GM23338 (cell line): ENCODE measurements at regions not wholly inside any gene's neighbourhood (a gene's known extent, or its start where the extent isn't known, plus 50 kb on each side); places are given as distances from the start of the nearest gene placed in this dataset.

ENCODE experiments used
- ATAC-seq: fragments of 200-7000 bp; cut with Tn5 transposase; 3 replicates; pipeline ENCODE4 v1.9.1; 2020
- DNase-seq: peaks from one replicate; pipeline ENCODE4 v3.0.0-alpha.2; 2015; ENCODE audit warnings: low spot score
- H2AFZ ChIP-seq: fragments of 200-600 bp; sonication (generic); 2 replicates; pipeline ENCODE4 v1.8.0; 2016; ENCODE audit warnings: antibody characterized with exemption, mild to moderate bottlenecking, moderate library complexity
- H3F3A ChIP-seq: fragments of 200-600 bp; sonication (generic); replicated peaks from 2 replicates; pipeline ENCODE4 v1.8.0; 2017; ENCODE audit warnings: antibody characterized with exemption, mixed run types, low read depth
- H3K27ac ChIP-seq: fragments of 200-600 bp; sonication (generic); 2 replicates; pipeline ENCODE4 v1.6.1; 2016; ENCODE audit warnings: low read depth
- H3K27me3 ChIP-seq: fragments of 200-600 bp; sonication (generic); 2 replicates; pipeline ENCODE4 v1.8.0; 2016; ENCODE audit warnings: mild to moderate bottlenecking, mixed run types, moderate library complexity; ENCODE audit not compliant: insufficient read depth
- H3K36me3 ChIP-seq: fragments of 200-600 bp; sonication (generic); 2 replicates; pipeline ENCODE4 v1.8.0; 2016; ENCODE audit warnings: mild to moderate bottlenecking; ENCODE audit not compliant: insufficient read depth
- H3K4me1 ChIP-seq: fragments of 200-600 bp; sonication (generic); 2 replicates; pipeline ENCODE4 v1.8.0; 2016; ENCODE audit warnings: mild to moderate bottlenecking, moderate library complexity; ENCODE audit not compliant: insufficient read depth
- H3K4me2 ChIP-seq: fragments of 200-600 bp; sonication (generic); 2 replicates; pipeline ENCODE4 v1.7.1; 2017; ENCODE audit warnings: mixed run types
- H3K4me3 ChIP-seq: fragments of 200-600 bp; sonication (generic); 2 replicates; pipeline ENCODE4 v1.6.1; 2016; ENCODE audit warnings: mixed run types
- H3K79me2 ChIP-seq: fragments of 200-600 bp; sonication (generic); replicated peaks from 2 replicates; pipeline ENCODE4 v1.8.0; 2017; ENCODE audit warnings: mild to moderate bottlenecking; ENCODE audit not compliant: insufficient read depth
- H3K9me2 ChIP-seq: fragments of 200-600 bp; sonication (generic); 2 replicates; pipeline ENCODE4 v1.8.0; 2017; ENCODE audit not compliant: insufficient read depth
- H4K20me1 ChIP-seq: fragments of 200-600 bp; sonication (generic); replicated peaks from 2 replicates; pipeline ENCODE4 v1.8.0; 2017; ENCODE audit warnings: mild to moderate bottlenecking; ENCODE audit not compliant: insufficient read depth
- H3K27ac Mint-ChIP-seq: 2 replicates; pipeline ENCODE4 v1.8.0; 2020; ENCODE audit warnings: inconsistent platforms, mild to moderate bottlenecking, moderate library complexity, mixed read lengths
- H3K27me3 Mint-ChIP-seq: 3 replicates; pipeline ENCODE4 v1.8.0; 2022; ENCODE audit warnings: low read depth, mild to moderate bottlenecking, moderate library complexity, mixed read lengths, inconsistent platforms; ENCODE audit not compliant: insufficient read depth, poor library complexity
- H3K36me3 Mint-ChIP-seq: 3 replicates; pipeline ENCODE4 v1.8.0; 2021; ENCODE audit warnings: low read depth, mild to moderate bottlenecking, inconsistent platforms, moderate library complexity, mixed read lengths
- H3K4me1 Mint-ChIP-seq: 3 replicates; pipeline ENCODE4 v1.8.0; 2020; ENCODE audit warnings: mild to moderate bottlenecking, inconsistent platforms, mixed read lengths
- H3K4me3 Mint-ChIP-seq: 3 replicates; pipeline ENCODE4 v1.8.0; 2021; ENCODE audit warnings: moderate library complexity, mild to moderate bottlenecking, inconsistent platforms, mixed read lengths
- H3K9me3 Mint-ChIP-seq: 3 replicates; pipeline ENCODE4 v1.8.0; 2020; ENCODE audit warnings: moderate library complexity, mild to moderate bottlenecking, inconsistent platforms, mixed read lengths
- CREB1 ChIP-seq: fragments of 250-450 bp; sonication (Bioruptor Pico); IDR thresholded peaks from 2 replicates; pipeline ENCODE4 v1.5.0; 2020; ENCODE audit warnings: low read depth, mild to moderate bottlenecking, moderate library complexity
- EZH2 ChIP-seq: fragments of 200-600 bp; sonication (generic); IDR thresholded peaks from one replicate; pipeline ENCODE4 v1.8.0; 2017; ENCODE audit warnings: antibody characterized with exemption, mild to moderate bottlenecking, low read depth; ENCODE audit not compliant: unreplicated experiment
- EZH2phosphoT487 ChIP-seq: fragments of 200-600 bp; sonication (generic); IDR thresholded peaks from one replicate; pipeline ENCODE4 v1.8.1; 2018; ENCODE audit warnings: antibody characterized with exemption; ENCODE audit not compliant: unreplicated experiment
- JUNB ChIP-seq: IDR thresholded peaks from one replicate; pipeline ENCODE4 v1.6.1; 2016; ENCODE audit warnings: antibody characterized with exemption; ENCODE audit not compliant: unreplicated experiment
- NANOG ChIP-seq: IDR thresholded peaks from 2 replicates; pipeline ENCODE4 v1.6.1; 2016; ENCODE audit warnings: antibody characterized with exemption, borderline replicate concordance
- POLR2AphosphoS5 ChIP-seq: IDR thresholded peaks from 2 replicates; pipeline ENCODE4 v1.6.1; 2016; ENCODE audit warnings: antibody characterized with exemption, low read depth
- STAT1 ChIP-seq: IDR thresholded peaks from one replicate; pipeline ENCODE4 v1.6.1; 2016; ENCODE audit warnings: antibody characterized with exemption; ENCODE audit not compliant: unreplicated experiment
- ZNF114 ChIP-seq: fragments of 250-450 bp; sonication (Bioruptor Pico); IDR thresholded peaks from 2 replicates; pipeline ENCODE4 v1.5.0; 2020; ENCODE audit warnings: mild to moderate bottlenecking, moderate library complexity
- ZNF331 ChIP-seq: fragments of 250-450 bp; sonication (Bioruptor Pico); IDR thresholded peaks from 2 replicates; pipeline ENCODE4 v1.5.0; 2020; ENCODE audit warnings: low read depth, mild to moderate bottlenecking, moderate library complexity
- TF ChIP-seq, protein P1 (sequence below), 2 experiments: fragments of 200-600 bp in 1 of 2; sonication (generic) in 1 of 2; conservative IDR thresholded peaks; 2 replicates each; pipeline versions ENCODE4 v1.5.1 to v1.6.1; 2016 to 2017; ENCODE audit warnings: antibody characterized with exemption in 2 of 2, low read depth in 2 of 2, mild to moderate bottlenecking in 2 of 2, moderate library complexity in 1 of 2
- TF ChIP-seq, protein P2 (sequence below): IDR thresholded peaks from 2 replicates; pipeline ENCODE4 v1.6.1; 2016; ENCODE audit warnings: antibody characterized with exemption
- TF ChIP-seq, protein P3 (sequence below): IDR thresholded peaks from one replicate; pipeline ENCODE4 v1.6.1; 2018; ENCODE audit warnings: antibody characterized with exemption; ENCODE audit not compliant: unreplicated experiment

DNA sequence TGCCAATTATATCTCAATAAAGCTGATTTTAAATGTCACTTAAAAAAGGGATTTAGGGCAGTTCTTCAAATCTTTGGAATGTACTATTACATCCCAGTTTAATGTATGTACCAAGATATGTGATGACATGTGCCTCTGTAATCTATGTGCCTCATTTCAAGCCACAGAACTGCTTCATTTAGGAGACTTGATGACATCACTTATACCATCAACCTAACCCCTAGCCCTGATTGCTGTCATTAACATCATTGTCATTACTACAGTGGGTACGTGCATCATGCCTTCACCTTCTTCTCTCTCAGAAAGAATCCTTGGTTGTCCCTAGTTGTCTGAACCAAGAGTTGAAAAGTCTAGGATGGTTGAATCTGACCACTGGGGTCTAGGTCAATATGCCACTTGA is 134.3 kb upstream of the RAB11FIP2 start (continued):
- TF ChIP-seq, protein P1, sequence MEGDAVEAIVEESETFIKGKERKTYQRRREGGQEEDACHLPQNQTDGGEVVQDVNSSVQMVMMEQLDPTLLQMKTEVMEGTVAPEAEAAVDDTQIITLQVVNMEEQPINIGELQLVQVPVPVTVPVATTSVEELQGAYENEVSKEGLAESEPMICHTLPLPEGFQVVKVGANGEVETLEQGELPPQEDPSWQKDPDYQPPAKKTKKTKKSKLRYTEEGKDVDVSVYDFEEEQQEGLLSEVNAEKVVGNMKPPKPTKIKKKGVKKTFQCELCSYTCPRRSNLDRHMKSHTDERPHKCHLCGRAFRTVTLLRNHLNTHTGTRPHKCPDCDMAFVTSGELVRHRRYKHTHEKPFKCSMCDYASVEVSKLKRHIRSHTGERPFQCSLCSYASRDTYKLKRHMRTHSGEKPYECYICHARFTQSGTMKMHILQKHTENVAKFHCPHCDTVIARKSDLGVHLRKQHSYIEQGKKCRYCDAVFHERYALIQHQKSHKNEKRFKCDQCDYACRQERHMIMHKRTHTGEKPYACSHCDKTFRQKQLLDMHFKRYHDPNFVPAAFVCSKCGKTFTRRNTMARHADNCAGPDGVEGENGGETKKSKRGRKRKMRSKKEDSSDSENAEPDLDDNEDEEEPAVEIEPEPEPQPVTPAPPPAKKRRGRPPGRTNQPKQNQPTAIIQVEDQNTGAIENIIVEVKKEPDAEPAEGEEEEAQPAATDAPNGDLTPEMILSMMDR (conservative IDR thresholded peaks at IDR 0.05; ENCODE audit: low read depth in 2 of 2), result no peak
- TF ChIP-seq EZH2phosphoT487 (no peak), ZNF114 (CRISPR knock-in tag) (no peak), NANOG (no peak), ZNF331 (CRISPR knock-in tag) (no peak), CREB1 (CRISPR knock-in tag) (no peak), EZH2 (no peak), JUNB (no peak)
- TF ChIP-seq, protein P2, sequence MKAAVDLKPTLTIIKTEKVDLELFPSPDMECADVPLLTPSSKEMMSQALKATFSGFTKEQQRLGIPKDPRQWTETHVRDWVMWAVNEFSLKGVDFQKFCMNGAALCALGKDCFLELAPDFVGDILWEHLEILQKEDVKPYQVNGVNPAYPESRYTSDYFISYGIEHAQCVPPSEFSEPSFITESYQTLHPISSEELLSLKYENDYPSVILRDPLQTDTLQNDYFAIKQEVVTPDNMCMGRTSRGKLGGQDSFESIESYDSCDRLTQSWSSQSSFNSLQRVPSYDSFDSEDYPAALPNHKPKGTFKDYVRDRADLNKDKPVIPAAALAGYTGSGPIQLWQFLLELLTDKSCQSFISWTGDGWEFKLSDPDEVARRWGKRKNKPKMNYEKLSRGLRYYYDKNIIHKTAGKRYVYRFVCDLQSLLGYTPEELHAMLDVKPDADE, result no peak

DNA sequence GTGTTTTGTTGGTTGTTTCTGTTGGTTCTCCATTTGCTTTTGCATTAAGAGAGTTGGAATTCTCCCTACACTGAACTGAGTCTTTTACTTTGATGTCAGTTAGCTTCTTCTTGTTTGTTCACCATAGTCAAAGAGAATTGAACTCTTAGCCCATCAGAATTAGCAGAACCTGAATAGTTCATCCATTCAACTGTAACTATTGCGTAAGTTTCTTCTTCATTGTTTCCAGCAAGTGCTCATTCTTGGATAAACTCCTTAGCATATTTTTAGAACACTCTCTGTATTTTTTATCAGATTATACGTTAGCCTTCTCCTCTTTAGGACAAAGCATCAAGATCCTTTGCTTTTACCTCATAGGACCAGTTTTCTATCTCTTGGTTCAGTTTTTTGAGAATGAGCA is 128.4 kb upstream of the RAB11FIP2 start:
- no peaks in the 10 kb centered on the region for H3K36me3 ChIP-seq
- Mint-ChIP-seq H3K4me1 (no peaks in the 10 kb centered on the region), H3K27ac (no peak overlapping the region), H3K36me3 (no peaks in the 10 kb centered on the region), H3K4me3 (no peak overlapping the region), H3K9me3 (no peaks in the 10 kb centered on the region), H3K27me3 (no peaks in the 10 kb centered on the region)
- no peaks in the 10 kb centered on the region for H3F3A ChIP-seq
- no peak for ATAC-seq
- H2AFZ ChIP-seq, result no peak overlapping the region
- H3K4me3 ChIP-seq, result no peak overlapping the region
- H4K20me1 ChIP-seq, result no peaks in the 10 kb centered on the region
- no peaks in the 10 kb centered on the region for H3K4me1 ChIP-seq
- no peak for DNase-seq
- no peak overlapping the region for H3K27ac ChIP-seq
- H3K4me2 ChIP-seq, result no peak overlapping the region
- H3K79me2 ChIP-seq, result no peaks in the 10 kb centered on the region
- H3K9me2 ChIP-seq, result no peaks in the 10 kb centered on the region
- H3K27me3 ChIP-seq, result no peaks in the 10 kb centered on the region
- TF ChIP-seq CREB1 (CRISPR knock-in tag) (no peak), JUNB (no peak), POLR2AphosphoS5 (no peak), EZH2phosphoT487 (no peak), EZH2 (no peak), NANOG (no peak), ZNF331 (CRISPR knock-in tag) (no peak), STAT1 (no peak), ZNF114 (CRISPR knock-in tag) (no peak)
- TF ChIP-seq, protein P2, result no peak
- TF ChIP-seq, protein P1 (conservative IDR thresholded peaks at IDR 0.05; ENCODE audit: low read depth in 2 of 2), result no peak
- TF ChIP-seq, protein P3, sequence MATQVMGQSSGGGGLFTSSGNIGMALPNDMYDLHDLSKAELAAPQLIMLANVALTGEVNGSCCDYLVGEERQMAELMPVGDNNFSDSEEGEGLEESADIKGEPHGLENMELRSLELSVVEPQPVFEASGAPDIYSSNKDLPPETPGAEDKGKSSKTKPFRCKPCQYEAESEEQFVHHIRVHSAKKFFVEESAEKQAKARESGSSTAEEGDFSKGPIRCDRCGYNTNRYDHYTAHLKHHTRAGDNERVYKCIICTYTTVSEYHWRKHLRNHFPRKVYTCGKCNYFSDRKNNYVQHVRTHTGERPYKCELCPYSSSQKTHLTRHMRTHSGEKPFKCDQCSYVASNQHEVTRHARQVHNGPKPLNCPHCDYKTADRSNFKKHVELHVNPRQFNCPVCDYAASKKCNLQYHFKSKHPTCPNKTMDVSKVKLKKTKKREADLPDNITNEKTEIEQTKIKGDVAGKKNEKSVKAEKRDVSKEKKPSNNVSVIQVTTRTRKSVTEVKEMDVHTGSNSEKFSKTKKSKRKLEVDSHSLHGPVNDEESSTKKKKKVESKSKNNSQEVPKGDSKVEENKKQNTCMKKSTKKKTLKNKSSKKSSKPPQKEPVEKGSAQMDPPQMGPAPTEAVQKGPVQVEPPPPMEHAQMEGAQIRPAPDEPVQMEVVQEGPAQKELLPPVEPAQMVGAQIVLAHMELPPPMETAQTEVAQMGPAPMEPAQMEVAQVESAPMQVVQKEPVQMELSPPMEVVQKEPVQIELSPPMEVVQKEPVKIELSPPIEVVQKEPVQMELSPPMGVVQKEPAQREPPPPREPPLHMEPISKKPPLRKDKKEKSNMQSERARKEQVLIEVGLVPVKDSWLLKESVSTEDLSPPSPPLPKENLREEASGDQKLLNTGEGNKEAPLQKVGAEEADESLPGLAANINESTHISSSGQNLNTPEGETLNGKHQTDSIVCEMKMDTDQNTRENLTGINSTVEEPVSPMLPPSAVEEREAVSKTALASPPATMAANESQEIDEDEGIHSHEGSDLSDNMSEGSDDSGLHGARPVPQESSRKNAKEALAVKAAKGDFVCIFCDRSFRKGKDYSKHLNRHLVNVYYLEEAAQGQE, result no peak
